Non-pigmented ciliary epithelial cell (primary cell): ENCODE measurements at regions not wholly inside any gene's neighbourhood (a gene's known extent, or its start where the extent isn't known, plus 50 kb on each side); places are given as distances from the start of the nearest gene placed in this dataset.
"Not testable (repeated sequence)": the region's sequence is repeated elsewhere in the genome, so short reads cannot be mapped to it uniquely, and the experiment has no call there.

Source experiments
- DNase-seq: peaks from one replicate; pipeline ENCODE4 v3.0.0-alpha.2; 2010; ENCODE audit warnings: low read depth

GRCh38 chr21:24514081-24514733 lies 1093.1 kb downstream of the MRPL39 start:
- DNase-seq = no peak

GRCh38 chr21:24509131-24509530 lies 1098.2 kb downstream of the MRPL39 start:
- DNase-seq = no peak

- no peak for DNase-seq
Measured at GRCh38 chr21:24486973-24487372, 1120.3 kb downstream of the MRPL39 start.

- not testable (repeated sequence) for DNase-seq
Measured at GRCh38 chr21:24483361-24483760, 1123.9 kb downstream of the MRPL39 start.

GRCh38 chr21:24470852-24471251 lies 1136.4 kb downstream of the MRPL39 start:
- DNase-seq = no peak

DNA sequence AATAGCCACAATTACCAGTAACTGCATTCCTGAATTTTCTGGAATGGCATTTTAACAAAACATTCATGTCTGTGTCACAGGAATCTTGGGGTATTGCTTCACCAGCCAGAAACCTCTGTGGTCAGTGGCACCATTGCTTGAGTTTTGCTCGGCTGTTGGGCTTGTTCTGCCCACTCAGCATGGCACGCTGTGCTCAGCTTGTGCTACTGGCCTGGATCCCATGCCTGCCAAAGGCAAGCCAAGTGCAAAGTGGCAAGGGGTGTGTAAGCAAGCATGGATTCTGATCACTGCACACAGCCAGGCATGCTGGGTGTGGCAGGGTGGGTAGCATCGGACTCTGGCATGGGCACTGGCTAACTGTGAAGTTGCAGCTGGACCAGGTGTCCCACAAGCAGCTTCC lies 1150.9 kb downstream of the MRPL39 start:
- DNase-seq = peak; percentile 8

- no peak for DNase-seq
Measured at GRCh38 chr21:24450119-24450518, 1157.2 kb downstream of the MRPL39 start.

- DNase-seq = no peak
Measured at GRCh38 chr21:24445517-24445916, 1161.8 kb downstream of the MRPL39 start.

- DNase-seq = no peak
Measured at GRCh38 chr21:24444736-24445135, 1162.5 kb downstream of the MRPL39 start.

GRCh38 chr21:24436236-24436635 lies 1171.0 kb downstream of the MRPL39 start:
- DNase-seq = no peak

- no peak for DNase-seq
Measured at GRCh38 chr21:24428591-24429199, 1178.6 kb downstream of the MRPL39 start.

- DNase-seq = no peak
Measured at GRCh38 chr21:24424776-24425175, 1182.5 kb downstream of the MRPL39 start.

DNA sequence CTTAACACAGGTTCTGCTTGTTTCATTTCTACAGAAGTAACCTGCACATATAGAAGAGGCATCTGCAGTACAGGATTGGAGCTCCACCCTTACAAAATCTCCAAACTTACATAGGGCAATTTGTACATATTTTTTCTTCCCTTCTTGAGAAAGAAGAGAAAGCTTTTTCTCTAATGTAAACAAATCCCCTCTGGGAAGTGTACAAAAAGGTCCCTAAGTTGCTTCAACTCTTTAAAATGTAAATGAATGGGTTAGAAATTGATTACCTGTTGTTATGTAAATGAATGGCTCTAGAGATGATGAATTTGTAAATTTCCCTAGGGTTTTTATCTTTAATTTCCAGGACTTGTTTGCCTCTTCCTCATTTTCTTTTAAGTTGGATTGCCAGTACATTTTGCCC lies 1183.7 kb downstream of the MRPL39 start:
- DNase-seq = no peak

DNA sequence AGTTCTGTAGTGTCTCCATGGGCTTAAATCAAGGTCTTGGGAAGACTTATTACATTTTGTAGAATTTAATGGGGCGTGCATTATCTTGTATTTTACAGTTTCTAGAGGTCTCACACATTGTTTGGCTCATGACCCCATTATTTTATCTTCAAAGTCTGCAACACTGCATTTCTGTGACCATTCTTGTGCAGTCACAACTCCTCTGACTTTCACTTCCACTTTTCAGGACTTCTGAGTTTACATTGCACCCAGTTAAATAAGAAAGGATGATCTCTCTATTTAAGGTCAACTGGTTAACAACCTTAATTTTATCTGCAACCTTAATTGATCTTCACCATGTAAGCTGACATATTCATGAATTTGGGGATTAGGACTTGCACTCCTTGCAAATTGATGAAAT lies 1186.6 kb downstream of the MRPL39 start:
- DNase-seq = no peak

GRCh38 chr21:24419641-24420040 lies 1187.6 kb downstream of the MRPL39 start:
- DNase-seq = not testable (repeated sequence)

- DNase-seq = no peak
Measured at GRCh38 chr21:24418671-24419070, 1188.6 kb downstream of the MRPL39 start.

GRCh38 chr21:24411429-24411828 lies 1195.9 kb downstream of the MRPL39 start:
- DNase-seq = no peak

DNA sequence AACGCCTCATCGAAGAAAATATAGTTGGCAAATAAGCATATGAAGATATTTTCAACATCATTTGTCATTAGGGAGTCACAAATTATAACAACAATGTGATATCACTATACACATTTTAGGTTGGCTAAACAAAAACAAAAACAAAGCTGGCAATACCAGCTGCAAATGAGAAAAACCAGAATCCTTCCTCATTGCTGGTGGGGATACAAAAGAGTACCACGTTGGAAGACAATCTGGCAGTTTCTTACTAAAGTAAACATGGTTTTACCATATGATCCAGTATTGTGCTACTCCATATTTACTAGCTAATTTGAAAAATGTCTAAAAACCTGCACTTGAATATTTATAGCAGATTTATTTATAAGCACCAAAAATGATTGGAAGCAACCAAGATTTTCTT lies 1204.1 kb downstream of the MRPL39 start:
- no peak for DNase-seq

- DNase-seq = no peak
Measured at GRCh38 chr21:24395320-24395923, 1211.9 kb downstream of the MRPL39 start.

DNA sequence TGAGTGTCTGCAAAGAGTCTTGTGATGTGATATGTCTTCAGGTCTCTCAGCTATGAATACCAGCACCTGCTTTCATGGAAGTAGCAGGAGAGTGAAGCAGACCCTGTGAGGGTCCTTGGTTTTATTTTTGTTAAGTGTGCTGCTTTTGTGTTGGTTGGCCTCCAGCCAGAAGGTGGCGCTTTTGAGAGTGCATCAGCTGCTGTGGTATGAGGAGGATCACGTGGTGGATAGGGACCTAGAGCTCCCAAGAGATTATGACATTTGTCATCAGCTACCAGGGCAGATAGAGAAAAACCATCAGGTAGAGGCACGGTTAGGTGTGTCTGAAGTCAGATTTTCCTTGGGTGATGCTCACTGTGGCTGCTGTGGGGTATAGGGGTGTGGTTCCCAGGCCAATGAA lies 1232.1 kb downstream of the MRPL39 start:
- DNase-seq = no peak

DNA sequence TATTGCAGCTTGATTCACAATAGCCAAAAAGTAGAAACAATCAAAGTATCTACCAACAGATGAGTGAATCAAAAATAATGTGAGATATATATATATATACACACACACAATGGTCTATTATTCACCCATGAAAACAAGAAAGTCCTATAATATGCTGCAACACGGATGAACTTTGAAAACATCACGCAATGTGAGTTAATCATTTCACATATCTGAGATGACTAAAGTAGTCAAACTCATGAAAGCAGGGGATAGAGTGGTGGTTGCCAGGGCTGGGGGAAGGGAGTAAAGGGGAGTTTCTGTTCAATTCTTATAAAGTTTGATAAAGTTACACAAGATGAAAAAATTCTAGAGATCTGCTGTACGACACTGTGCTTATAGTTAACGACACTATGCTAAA lies 1234.8 kb downstream of the MRPL39 start:
- no peak for DNase-seq

GRCh38 chr21:24369746-24370145 lies 1237.5 kb downstream of the MRPL39 start:
- DNase-seq = no peak

GRCh38 chr21:24369278-24369677 lies 1238.0 kb downstream of the MRPL39 start:
- DNase-seq = no peak

DNA sequence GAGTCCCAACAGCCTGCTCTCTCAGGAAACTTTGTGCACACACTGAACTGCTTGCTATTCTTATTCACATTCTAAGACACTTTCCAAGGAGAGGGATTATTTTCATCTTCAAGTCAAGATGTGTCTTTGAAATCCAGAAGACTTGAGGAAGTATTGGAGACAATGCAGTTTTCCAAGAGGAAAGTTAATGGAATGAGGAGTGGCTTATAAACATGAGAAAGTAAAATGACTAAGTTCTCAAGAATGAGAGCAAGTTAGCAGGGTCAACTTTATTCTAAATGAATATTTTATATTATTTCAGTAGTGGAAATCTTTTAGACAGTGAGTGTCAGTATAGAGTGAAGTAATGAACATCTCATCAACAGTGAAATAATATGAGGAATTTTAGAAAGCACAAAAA lies 1239.3 kb downstream of the MRPL39 start:
- DNase-seq = peak; percentile 10
